GM12878 (cell line): ENCODE measurements at regions not wholly inside any gene's neighbourhood (a gene's known extent, or its start where the extent isn't known, plus 50 kb on each side); places are given as distances from the start of the nearest gene placed in this dataset.

Experiments
- ATAC-seq: fragments of 200-7000 bp; cut with Tn5 transposase; 3 replicates; pipeline ENCODE4 v1.9.1; 2020; ENCODE audit warnings: mild to moderate bottlenecking, moderate library complexity
- BruUV-seq: library from RNA; stranded (reverse); fragments of 400-500 nt; replicated peaks from 2 replicates; lab custom pipeline; 2021; lab: Mats Ljungman, UMichigan
- CTCF ChIA-PET: fragments of 300-600 bp; sonication (Branson Sonifier 250); formaldehyde crosslinking; extraction: SDS; loops from one replicate; lab custom pipeline; 2021; ENCODE audit warnings: inconsistent platforms; lab: Yijun Ruan, JAX
- POLR2A ChIA-PET: fragments of 350-600 bp; formaldehyde crosslinking; extraction: SDS; loops from one replicate; lab custom pipeline; 2021; ENCODE audit warnings: inconsistent platforms; lab: Charles Lee
- RAD21 ChIA-PET: fragments of 300-600 bp; sonication (Branson Sonifier 250); formaldehyde crosslinking; loops from one replicate; lab custom pipeline; 2023; ENCODE audit warnings: antibody characterized with exemption; ENCODE audit not compliant: unreplicated experiment; lab: Charles Lee
- SMC1A ChIA-PET: fragments of 300-600 bp; sonication (Branson Sonifier 250); formaldehyde crosslinking; loops from one replicate; lab custom pipeline; 2023; ENCODE audit not compliant: unreplicated experiment, uncharacterized antibody; lab: Charles Lee
- DNase-seq: peaks from one replicate; pipeline ENCODE4 v3.0.0-alpha.2; 2011; ENCODE audit warnings: low read depth, low spot score
- FAIRE-seq: peaks from 3 replicates; lab custom pipeline; 2011; peaks lifted over from hg19 to GRCh38; lab: Jason Lieb, UNC
- H2AFZ ChIP-seq: 2 replicates; pipeline ENCODE4 v1.6.0; 2011; ENCODE audit warnings: low read depth, low read length, control low read depth; ENCODE audit not compliant: control insufficient read depth
- H3K27ac ChIP-seq: 2 replicates; pipeline ENCODE4 v1.5.1; 2011; ENCODE audit warnings: control low read depth; ENCODE audit not compliant: control insufficient read depth, insufficient read depth
- H3K27me3 ChIP-seq, 2 experiments: replicated peaks in 1 of 2; 2 replicates each; pipeline versions ENCODE4 v1.6.0 to v1.6.1; 2011; ENCODE audit warnings: low read length in 1 of 2; ENCODE audit not compliant: control insufficient read depth in 2 of 2, insufficient read depth in 2 of 2
- H3K36me3 ChIP-seq, 2 experiments: 2 replicates each; pipeline ENCODE4 v1.5.1; 2011; ENCODE audit warnings: low read length in 1 of 2; ENCODE audit not compliant: control insufficient read depth in 2 of 2, insufficient read depth in 2 of 2
- H3K4me1 ChIP-seq: 2 replicates; pipeline ENCODE4 v1.6.1; 2011; ENCODE audit warnings: mild to moderate bottlenecking, low read length, moderate library complexity, mixed read lengths; ENCODE audit not compliant: control insufficient read depth, insufficient read depth
- H3K4me2 ChIP-seq: 2 replicates; pipeline ENCODE4 v1.6.0; 2011; ENCODE audit warnings: control low read depth; ENCODE audit not compliant: control insufficient read depth, insufficient read depth
- H3K4me3 ChIP-seq: fragments of 200-600 bp; sonication (generic); 2 replicates; pipeline ENCODE4 v1.5.1; 2016
- H3K79me2 ChIP-seq: 2 replicates; pipeline ENCODE4 v1.6.0; 2011; ENCODE audit warnings: low read length; ENCODE audit not compliant: control insufficient read depth, insufficient read depth
- H3K9ac ChIP-seq: 2 replicates; pipeline ENCODE4 v1.8.0; 2011; ENCODE audit warnings: low read length, control low read depth, mixed read lengths; ENCODE audit not compliant: control insufficient read depth, insufficient read depth
- H3K9me3 ChIP-seq: replicated peaks from 3 replicates; pipeline ENCODE4 v1.5.1; 2011; ENCODE audit warnings: mild to moderate bottlenecking, low read length; ENCODE audit not compliant: control insufficient read depth, insufficient read depth
- H4K20me1 ChIP-seq: 2 replicates; pipeline ENCODE4 v1.6.0; 2011; ENCODE audit not compliant: control insufficient read depth, insufficient read depth
- ATF2 ChIP-seq: IDR thresholded peaks from 2 replicates; pipeline ENCODE4 v1.6.1; 2012; ENCODE audit warnings: low read length, inconsistent platforms
- CEBPB ChIP-seq, 2 experiments: fragments of 150-350 bp in 1 of 2; IDR thresholded peaks; 2 replicates each; pipeline ENCODE4 v1.6.1; 2012 to 2014; ENCODE audit warnings: low read depth in 2 of 2, low read length in 2 of 2, borderline replicate concordance in 1 of 2, inconsistent platforms in 1 of 2
- CREB1 ChIP-seq: IDR thresholded peaks from 2 replicates; pipeline ENCODE4 v1.6.1; 2012; ENCODE audit warnings: low read depth, mild to moderate bottlenecking, inconsistent platforms
- E4F1 ChIP-seq: fragments of 450-650 bp; IDR thresholded peaks from 2 replicates; pipeline ENCODE4 v1.6.1; 2018; ENCODE audit warnings: borderline replicate concordance, mild to moderate bottlenecking; ENCODE audit not compliant: partially characterized antibody
- EZH2 ChIP-seq: IDR thresholded peaks from 2 replicates; pipeline ENCODE4 v1.6.1; 2012; ENCODE audit warnings: low read depth, mild to moderate bottlenecking, control low read depth, inconsistent platforms, low read length, borderline replicate concordance; ENCODE audit not compliant: control insufficient read depth
- FOXM1 ChIP-seq: IDR thresholded peaks from 2 replicates; pipeline ENCODE4 v1.6.1; 2012; ENCODE audit warnings: low read depth, mild to moderate bottlenecking, inconsistent platforms, low read length, moderate library complexity
- HSF1 ChIP-seq: fragments of 150-350 bp; IDR thresholded peaks from 2 replicates; pipeline ENCODE4 v1.6.1; 2014; ENCODE audit warnings: mild to moderate bottlenecking, low read depth, low read length
- IRF3 ChIP-seq: fragments of 450-650 bp; IDR thresholded peaks from 2 replicates; pipeline ENCODE4 v1.6.1; 2014; ENCODE audit warnings: mild to moderate bottlenecking
- KAT2A ChIP-seq: conservative IDR thresholded peaks from 2 replicates; pipeline ENCODE4 v1.6.1; 2011; ENCODE audit warnings: low read depth, low read length; ENCODE audit not compliant: control insufficient read depth
- MTA2 ChIP-seq: fragments of 450-650 bp; IDR thresholded peaks from 2 replicates; pipeline ENCODE4 v1.6.1; 2016; ENCODE audit warnings: low read depth, mild to moderate bottlenecking, moderate library complexity
- MXI1 ChIP-seq: fragments of 150-350 bp; IDR thresholded peaks from 2 replicates; pipeline ENCODE4 v1.6.1; 2011; ENCODE audit warnings: low read depth, mild to moderate bottlenecking, inconsistent platforms, low read length, improper control_type of control experiment
- MYB ChIP-seq: fragments of 150-350 bp; IDR thresholded peaks from 2 replicates; pipeline ENCODE4 v1.6.1; 2014; ENCODE audit warnings: mild to moderate bottlenecking, low read depth, low read length, borderline replicate concordance
- RBBP5 ChIP-seq: fragments of 200-600 bp; sonication (generic); conservative IDR thresholded peaks from 2 replicates; pipeline ENCODE4 v1.6.1; 2016
- RELA ChIP-seq: fragments of 450-650 bp; IDR thresholded peaks from 2 replicates; pipeline ENCODE4 v1.8.0; 2014; ENCODE audit warnings: borderline replicate concordance; ENCODE audit not compliant: partially characterized antibody
- SMC3 ChIP-seq: IDR thresholded peaks from 2 replicates; pipeline ENCODE4 v1.6.1; 2011; ENCODE audit warnings: low read length, improper control_type of control experiment, borderline replicate concordance
- SP1 ChIP-seq: IDR thresholded peaks from one replicate; pipeline ENCODE4 v1.6.1; 2011; ENCODE audit warnings: low read depth, low read length
- SREBF1 ChIP-seq: IDR thresholded peaks from 2 replicates; pipeline ENCODE4 v1.6.1; 2012; ENCODE audit warnings: mild to moderate bottlenecking, low read length
- SUZ12 ChIP-seq: fragments of 200-600 bp; sonication (generic); IDR thresholded peaks from one replicate; pipeline ENCODE4 v1.6.1; 2018; ENCODE audit warnings: antibody characterized with exemption, mild to moderate bottlenecking; ENCODE audit not compliant: unreplicated experiment
- TCF3 ChIP-seq: IDR thresholded peaks from 2 replicates; pipeline ENCODE4 v1.6.1; 2012; ENCODE audit warnings: low read depth, mild to moderate bottlenecking, low read length, borderline replicate concordance; ENCODE audit not compliant: insufficient read depth
- WGBS: methylation state at CpG from one replicate; pipeline ENCODE4 v1.1.6; 2016; ENCODE audit warnings: low lambda C conversion rate; ENCODE audit not compliant: insufficient replicate concordance, insufficient coverage; ENCODE audit errors: missing lambda C conversion rate; 5-methylcytosine and 5-hydroxymethylcytosine counted together
- in situ Hi-C: fragments of 300-500 bp; cut with MboI; formaldehyde crosslinking; loops from 9 replicates; pipeline ENCODE4 v1.14.3; 2018; ENCODE audit warnings: mixed read lengths
- intact Hi-C: fragments of 100-400 bp; cut with micrococcal nuclease; formaldehyde crosslinking; loops from one replicate; pipeline ENCODE4 v1.14.2; 2022; ENCODE audit not compliant: unreplicated experiment

GRCh38 chr2:236887531-236887930 lies 198.2 kb upstream of the COPS8 start:
- Histone ChIP-seq H3K4me2 (no peak overlapping the region), H3K79me2 (no peaks in the 10 kb centered on the region), H3K36me3 (no peaks in the 10 kb centered on the region), H3K9me3 (no peaks in the 10 kb centered on the region; the same call in 2 of the 3 replicates), H3K27me3 (no peaks in the 10 kb centered on the region; a peak in 2 of 4 replicates), H3K9ac (no peak overlapping the region), H2AFZ (no peak overlapping the region), H3K27ac (no peak overlapping the region), H4K20me1 (no peaks in the 10 kb centered on the region), H3K4me1 (no peaks in the 10 kb centered on the region), H3K4me3 (no peak overlapping the region)
- intact Hi-C loops (no loop called here), in situ Hi-C loops (no loop called here)
- FAIRE-seq (no peak), ATAC-seq (no peak), DNase-seq (no peak)
- BruUV-seq, result no TSS peak
- 42% methylated on average over 6 of the region's 6 CpGs for WGBS
- TF ChIP-seq TCF3 (no peak), FOXM1 (no peak), EZH2 (no peak), KAT2A (no peak), IRF3 (no peak), CREB1 (no peak), RELA (no peak), MYB (no peak), ATF2 (no peak), HSF1 (no peak), SMC3 (no peak), SP1 (no peak), MXI1 (no peak), SREBF1 (no peak), CEBPB (IDR thresholded peaks at IDR 0.05; ENCODE audit: borderline replicate concordance in 1 of 2, low read depth in 2 of 2, low read length in 2 of 2) (no peak), SUZ12 (no peak), E4F1 (no peak), MTA2 (no peak), RBBP5 (no peak)
- SMC1A ChIA-PET, result no interaction called here
- CTCF ChIA-PET, result no interaction called here
- POLR2A ChIA-PET, result no interaction called here
- RAD21 ChIA-PET, result no interaction called here
